ENCODE measurements at regions not wholly inside any gene's neighbourhood (a gene's known extent, or its start where the extent isn't known, plus 50 kb on each side); places are given as distances from the start of the nearest gene placed in this dataset.

DNA sequence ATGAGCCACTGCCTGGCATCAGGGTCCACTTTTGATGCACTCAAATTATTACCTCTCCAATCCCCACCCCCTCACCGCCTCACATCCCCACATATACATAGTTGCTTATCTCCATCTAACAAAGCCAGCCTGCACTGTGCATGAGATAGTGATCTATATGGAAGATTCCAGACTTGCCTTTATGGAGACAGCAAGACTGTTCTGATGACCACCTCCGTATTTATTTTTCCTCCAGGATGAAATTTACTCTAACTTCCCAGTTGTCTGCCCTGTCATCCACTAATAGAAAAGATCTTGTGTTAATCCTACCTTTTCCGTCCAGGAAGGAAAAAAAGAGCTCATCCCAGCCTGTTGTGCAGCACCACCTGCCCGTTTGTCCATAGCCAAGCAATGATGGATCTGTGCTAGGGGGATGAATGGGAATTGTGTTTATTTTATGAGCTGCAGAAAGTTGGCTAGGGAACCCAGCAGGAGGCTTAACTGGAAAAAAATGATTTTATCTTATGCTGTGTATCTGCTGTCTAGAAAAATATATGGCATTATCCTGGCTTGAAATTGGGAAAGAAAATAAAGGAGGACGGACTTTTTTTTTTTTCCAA, 114.5 kb downstream of the CD47 start:
- no peaks in the 10 kb centered on the region for H4K20me1 ChIP-seq (replicated peaks; ENCODE audit: control insufficient read depth, extremely low read depth, insufficient read depth, low read length)
- TF ChIP-seq POLR2A (IDR thresholded peaks at IDR 0.05; ENCODE audit: low read depth, low read length) = no peak
- TF ChIP-seq, protein P1, sequence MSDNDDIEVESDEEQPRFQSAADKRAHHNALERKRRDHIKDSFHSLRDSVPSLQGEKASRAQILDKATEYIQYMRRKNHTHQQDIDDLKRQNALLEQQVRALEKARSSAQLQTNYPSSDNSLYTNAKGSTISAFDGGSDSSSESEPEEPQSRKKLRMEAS (IDR thresholded peaks at IDR 0.05; ENCODE audit: insufficient read depth, insufficient read length) = no peak
- TF ChIP-seq, protein P2, sequence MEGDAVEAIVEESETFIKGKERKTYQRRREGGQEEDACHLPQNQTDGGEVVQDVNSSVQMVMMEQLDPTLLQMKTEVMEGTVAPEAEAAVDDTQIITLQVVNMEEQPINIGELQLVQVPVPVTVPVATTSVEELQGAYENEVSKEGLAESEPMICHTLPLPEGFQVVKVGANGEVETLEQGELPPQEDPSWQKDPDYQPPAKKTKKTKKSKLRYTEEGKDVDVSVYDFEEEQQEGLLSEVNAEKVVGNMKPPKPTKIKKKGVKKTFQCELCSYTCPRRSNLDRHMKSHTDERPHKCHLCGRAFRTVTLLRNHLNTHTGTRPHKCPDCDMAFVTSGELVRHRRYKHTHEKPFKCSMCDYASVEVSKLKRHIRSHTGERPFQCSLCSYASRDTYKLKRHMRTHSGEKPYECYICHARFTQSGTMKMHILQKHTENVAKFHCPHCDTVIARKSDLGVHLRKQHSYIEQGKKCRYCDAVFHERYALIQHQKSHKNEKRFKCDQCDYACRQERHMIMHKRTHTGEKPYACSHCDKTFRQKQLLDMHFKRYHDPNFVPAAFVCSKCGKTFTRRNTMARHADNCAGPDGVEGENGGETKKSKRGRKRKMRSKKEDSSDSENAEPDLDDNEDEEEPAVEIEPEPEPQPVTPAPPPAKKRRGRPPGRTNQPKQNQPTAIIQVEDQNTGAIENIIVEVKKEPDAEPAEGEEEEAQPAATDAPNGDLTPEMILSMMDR (IDR thresholded peaks at IDR 0.05; ENCODE audit: extremely low read depth in 1 of 2, insufficient read depth in 1 of 2, low read depth in 1 of 2, low read length in 2 of 2) = no peak
- no peak for TF ChIP-seq JUN (IDR thresholded peaks at IDR 0.05; ENCODE audit: borderline replicate concordance, insufficient read depth, insufficient read length, low read depth)
- no peak for TF ChIP-seq EZH2 (IDR thresholded peaks at IDR 0.05; ENCODE audit: borderline replicate concordance, low read depth, low read length, severe bottlenecking)
- TF ChIP-seq FOS (IDR thresholded peaks at IDR 0.05; ENCODE audit: borderline replicate concordance, insufficient read depth, low read length) = no peak
- no peak for TF ChIP-seq POLR2AphosphoS5 (IDR thresholded peaks at IDR 0.05; ENCODE audit: insufficient read depth, low read depth, low read length)
- TF ChIP-seq MYC (IDR thresholded peaks at IDR 0.05; ENCODE audit: low read depth, low read length) = no peak
- no peak for TF ChIP-seq GATA2 (IDR thresholded peaks at IDR 0.05; ENCODE audit: insufficient read depth, insufficient read length, low read depth, low read length)
- H3K27ac ChIP-seq (ENCODE audit: insufficient read depth, low read depth, low read length) = no peak overlapping the region
- DNase-seq (ENCODE audit: low read depth, low spot score) = no peak
- H3K9me1 ChIP-seq (replicated peaks; ENCODE audit: control insufficient read depth, extremely low read depth, insufficient read depth, low read length) = no peaks in the 10 kb centered on the region
- ChIA-PET POLR2A (no interaction called here), CTCF (interaction anchor here (1.1 kb wide), 1 partner anchor 49 kb away, joined by 3 read pairs; no protein-coding TSS in a partner anchor)
- intact Hi-C loops (cut with micrococcal nuclease) (no loop called here), dilution Hi-C loops (cut with MboI; ENCODE audit: extremely low pct_ligation_motif_present, low sequenced_read_pairs) (no loop called here)
- H3K4me3 ChIP-seq (replicated peaks in 1 of 3; ENCODE audit: insufficient read depth in 1 of 3, low read depth in 1 of 3, low read length in 3 of 3) = no peak overlapping the region
- no peaks in the 10 kb centered on the region for H3K4me1 ChIP-seq (ENCODE audit: control insufficient read depth, extremely low read depth, insufficient read depth, low read length)
- no peak overlapping the region for H2AFZ ChIP-seq (ENCODE audit: low read depth, low read length)
- no TSS peak for BruUV-seq (replicated peaks)
- H3K9ac ChIP-seq (replicated peaks; ENCODE audit: extremely low read depth, insufficient read depth, low read length) = no peak overlapping the region
- no peaks in the 10 kb centered on the region for H3K9me3 ChIP-seq (replicated peaks; ENCODE audit: control insufficient read depth, insufficient read depth, low read length)
- H3K27me3 ChIP-seq (ENCODE audit: control insufficient read depth in 2 of 2, insufficient read depth in 2 of 2, low read length in 2 of 2) = no peaks in the 10 kb centered on the region
- no peak overlapping the region for H3K4me2 ChIP-seq (ENCODE audit: insufficient read depth, low read length)
- H3K36me3 ChIP-seq (ENCODE audit: control insufficient read depth in 2 of 2, extremely low read depth in 1 of 2, insufficient read depth in 2 of 2, low read length in 2 of 2) = no peaks in the 10 kb centered on the region
- FAIRE-seq = no peak
- H3K79me2 ChIP-seq (ENCODE audit: control insufficient read depth, insufficient read depth, low read length) = no peaks in the 10 kb centered on the region
